K562 (cell line): ENCODE measurements at regions not wholly inside any gene's neighbourhood (a gene's known extent, or its start where the extent isn't known, plus 50 kb on each side); places are given as distances from the start of the nearest gene placed in this dataset.

ENCODE experiments used
- ATAC-seq: fragments of 200-7000 bp; cut with Tn5 transposase; 3 replicates; pipeline ENCODE4 v1.9.1; 2020; ENCODE audit warnings: moderate library complexity
- BruUV-seq: library from RNA; stranded (reverse); fragments of 400-500 nt; replicated peaks from 2 replicates; lab custom pipeline; 2021; lab: Mats Ljungman, UMichigan
- CTCF ChIA-PET: fragments of 300-600 bp; formaldehyde crosslinking; extraction: SDS; loops from one replicate; lab custom pipeline; 2021; ENCODE audit warnings: low intra/inter-chr PET ratio; lab: Yijun Ruan, JAX
- POLR2A ChIA-PET: fragments of 300-600, 350-650 bp; sonication (Branson Sonifier 250); formaldehyde crosslinking; extraction: SDS; loops from one replicate; lab custom pipeline; 2021; ENCODE audit warnings: antibody characterized with exemption, inconsistent platforms; lab: Yijun Ruan, JAX
- DNase-seq, 4 experiments: peaks; one replicate each; pipeline versions ENCODE4 v3.0.0 to v3.0.0-alpha.2; 2011 to 2018; ENCODE audit warnings: low spot score in 3 of 4, mixed read lengths in 3 of 4; ENCODE audit errors: extremely low read depth in 1 of 4
- FAIRE-seq: peaks from 2 replicates; lab custom pipeline; 2011; peaks lifted over from hg19 to GRCh38; lab: Jason Lieb, UNC
- H2AFZ ChIP-seq: 2 replicates; pipeline ENCODE4 v1.6.0; 2011; ENCODE audit warnings: low read depth, low read length, control low read depth, inconsistent platforms
- H3K27ac ChIP-seq: fragments of 200-600 bp; 3 replicates; pipeline ENCODE4 v1.8.0; 2011; ENCODE audit warnings: low read depth, mild to moderate bottlenecking, control low read depth, inconsistent platforms, low read length, moderate library complexity, mixed read lengths; ENCODE audit errors: extremely low read depth
- H3K27me3 ChIP-seq, 2 experiments: fragments of 300-600 bp in 1 of 2; 2 replicates in 1 of 2; 3 replicates in 1 of 2; pipeline versions ENCODE4 v1.6.0 to v1.8.0; 2011; ENCODE audit warnings: inconsistent platforms in 2 of 2, low read length in 2 of 2, mild to moderate bottlenecking in 1 of 2, mixed read lengths in 1 of 2, moderate library complexity in 1 of 2; ENCODE audit not compliant: control insufficient read depth in 2 of 2, insufficient read depth in 2 of 2
- H3K36me3 ChIP-seq: fragments of 300-600 bp; 3 replicates; pipeline ENCODE4 v1.8.0; 2011; ENCODE audit warnings: mild to moderate bottlenecking, low read length, inconsistent platforms; ENCODE audit not compliant: control insufficient read depth, insufficient read depth
- H3K4me1 ChIP-seq, 2 experiments: fragments of 200-600 bp in 1 of 2; replicated peaks in 1 of 2; 2 replicates in 1 of 2; 3 replicates in 1 of 2; pipeline versions ENCODE4 v1.5.1 to v1.8.0; 2011; ENCODE audit warnings: inconsistent platforms in 2 of 2, low read length in 2 of 2, mild to moderate bottlenecking in 1 of 2, mixed read lengths in 1 of 2, moderate library complexity in 1 of 2; ENCODE audit not compliant: control insufficient read depth in 2 of 2, insufficient read depth in 2 of 2
- H3K4me2 ChIP-seq: 2 replicates; pipeline ENCODE4 v1.6.1; 2011; ENCODE audit warnings: low read length, control low read depth, inconsistent platforms, mixed read lengths; ENCODE audit not compliant: insufficient read depth
- H3K4me3 ChIP-seq: fragments of 200-600 bp; sonication (generic), shearing (Covaris generic); 2 replicates; pipeline ENCODE4 v1.5.1; 2016; ENCODE audit warnings: control low read depth, inconsistent platforms
- H3K79me2 ChIP-seq: fragments of 200-600 bp; 3 replicates; pipeline ENCODE4 v1.8.0; 2011; ENCODE audit warnings: low read length, inconsistent platforms; ENCODE audit not compliant: control insufficient read depth, insufficient read depth
- H3K9ac ChIP-seq, 2 experiments: 2 replicates each; pipeline versions ENCODE4 v1.6.0 to v1.6.1; 2011; ENCODE audit warnings: low read depth in 2 of 2, low read length in 2 of 2, control low read depth in 1 of 2, inconsistent platforms in 1 of 2, mild to moderate bottlenecking in 1 of 2, mixed read lengths in 1 of 2; ENCODE audit not compliant: insufficient read depth in 1 of 2
- H3K9me1 ChIP-seq: one replicate; pipeline ENCODE4 v1.6.0; 2011; ENCODE audit warnings: inconsistent platforms, mild to moderate bottlenecking, low read length, moderate library complexity; ENCODE audit not compliant: control insufficient read depth, insufficient read depth
- H3K9me3 ChIP-seq: replicated peaks from 2 replicates; pipeline ENCODE4 v1.5.1; 2011; ENCODE audit warnings: low read depth, low read length, inconsistent platforms; ENCODE audit not compliant: control insufficient read depth, insufficient read depth
- H4K20me1 ChIP-seq: replicated peaks from 2 replicates; pipeline ENCODE4 v1.6.1; 2011; ENCODE audit warnings: low read length, inconsistent platforms, mixed read lengths; ENCODE audit not compliant: control insufficient read depth, insufficient read depth
- MTA3 ChIP-seq: fragments of 450-650 bp; formaldehyde crosslinking; IDR thresholded peaks from 2 replicates; pipeline ENCODE4 v1.6.1; 2017; ENCODE audit warnings: mild to moderate bottlenecking, borderline replicate concordance
- PTTG1 ChIP-seq: fragments of 450-650 bp; IDR thresholded peaks from 2 replicates; pipeline ENCODE4 v1.6.1; 2016; ENCODE audit warnings: low read depth, mild to moderate bottlenecking, missing genetic modification characterization, missing compliant biosample characterization
- RBM17 ChIP-seq: fragments of 200-400 bp; formaldehyde crosslinking; IDR thresholded peaks from 2 replicates; pipeline ENCODE4 v1.6.1; 2017; ENCODE audit warnings: low read depth, mild to moderate bottlenecking, low read length, borderline replicate concordance
- SMARCB1 ChIP-seq: IDR thresholded peaks from 2 replicates; pipeline ENCODE4 v1.6.1; 2011; ENCODE audit warnings: improper control_type of control experiment, low read depth; ENCODE audit not compliant: insufficient read length
- TAF1 ChIP-seq: IDR thresholded peaks from 2 replicates; pipeline ENCODE4 v1.6.1; 2011; ENCODE audit warnings: mild to moderate bottlenecking, low read length, moderate library complexity; ENCODE audit not compliant: insufficient read depth, control insufficient read depth, severe bottlenecking; ENCODE audit errors: extremely low read depth
- TAL1 ChIP-seq: fragments of 450-650 bp; IDR thresholded peaks from 2 replicates; pipeline ENCODE4 v1.6.1; 2016; ENCODE audit warnings: mild to moderate bottlenecking
- TFAM ChIP-seq: fragments of 250-450 bp; sonication (Bioruptor Pico); conservative IDR thresholded peaks from 2 replicates; pipeline ENCODE4 v1.5.0; 2021; ENCODE audit warnings: mild to moderate bottlenecking, moderate library complexity
- ZFP30 ChIP-seq: fragments of 250-450 bp; sonication (Bioruptor Pico); IDR thresholded peaks from 2 replicates; pipeline ENCODE4 v1.8.0; 2022; ENCODE audit warnings: moderate library complexity, mild to moderate bottlenecking, inconsistent platforms, borderline replicate concordance
- ZNF431 ChIP-seq: sonication (generic); formaldehyde crosslinking; IDR thresholded peaks from 2 replicates; pipeline ENCODE4 v1.8.0; 2022; ENCODE audit warnings: mild to moderate bottlenecking, missing genetic modification reagents
- ZNF583 ChIP-seq: fragments of 250-450 bp; sonication (Bioruptor Pico); IDR thresholded peaks from 2 replicates; pipeline ENCODE4 v1.4.0; 2020
- WGBS: fragments of 100-300 bp; shearing (Covaris generic); methylation state at CpG from one replicate; pipeline ENCODE4 v1.1.6; 2016; ENCODE audit warnings: low coverage, mixed read lengths; ENCODE audit not compliant: insufficient coverage; ENCODE audit errors: missing lambda C conversion rate; 5-methylcytosine and 5-hydroxymethylcytosine counted together
- in situ Hi-C: fragments of 300-500 bp; cut with MboI; formaldehyde crosslinking; loops from 4 replicates; pipeline ENCODE4 v1.15.0; 2018; ENCODE audit warnings: inconsistent platforms, mixed read lengths
- intact Hi-C: fragments of 100-400 bp; cut with micrococcal nuclease; formaldehyde crosslinking; loops from 2 replicates; pipeline ENCODE4 v1.14.2; 2022
- TF ChIP-seq, protein P1 (sequence below): fragments of 250-450 bp; sonication (Bioruptor Pico); IDR thresholded peaks from 2 replicates; pipeline ENCODE4 v1.8.0; 2022; ENCODE audit warnings: moderate library complexity, mild to moderate bottlenecking, inconsistent platforms
- TF ChIP-seq, protein P2 (sequence below): fragments of 250-450 bp; sonication (Bioruptor Pico); IDR thresholded peaks from 2 replicates; pipeline ENCODE4 v1.4.0; 2020; ENCODE audit warnings: mild to moderate bottlenecking, moderate library complexity
- TF ChIP-seq, protein P3 (sequence below), 2 experiments: fragments of 450-650 bp in 1 of 2; sonication (generic) in 1 of 2; formaldehyde crosslinking in 1 of 2; IDR thresholded peaks in 1 of 2; conservative IDR thresholded peaks in 1 of 2; 2 replicates each; pipeline versions ENCODE4 v1.6.1 to v1.8.1; 2016 to 2023; ENCODE audit warnings: mild to moderate bottlenecking in 2 of 2, moderate library complexity in 2 of 2, inconsistent platforms in 1 of 2, missing genetic modification reagents in 1 of 2
- TF ChIP-seq, protein P4 (sequence below): IDR thresholded peaks from 2 replicates; pipeline ENCODE4 v1.6.1; 2014; ENCODE audit warnings: antibody characterized with exemption

DNA sequence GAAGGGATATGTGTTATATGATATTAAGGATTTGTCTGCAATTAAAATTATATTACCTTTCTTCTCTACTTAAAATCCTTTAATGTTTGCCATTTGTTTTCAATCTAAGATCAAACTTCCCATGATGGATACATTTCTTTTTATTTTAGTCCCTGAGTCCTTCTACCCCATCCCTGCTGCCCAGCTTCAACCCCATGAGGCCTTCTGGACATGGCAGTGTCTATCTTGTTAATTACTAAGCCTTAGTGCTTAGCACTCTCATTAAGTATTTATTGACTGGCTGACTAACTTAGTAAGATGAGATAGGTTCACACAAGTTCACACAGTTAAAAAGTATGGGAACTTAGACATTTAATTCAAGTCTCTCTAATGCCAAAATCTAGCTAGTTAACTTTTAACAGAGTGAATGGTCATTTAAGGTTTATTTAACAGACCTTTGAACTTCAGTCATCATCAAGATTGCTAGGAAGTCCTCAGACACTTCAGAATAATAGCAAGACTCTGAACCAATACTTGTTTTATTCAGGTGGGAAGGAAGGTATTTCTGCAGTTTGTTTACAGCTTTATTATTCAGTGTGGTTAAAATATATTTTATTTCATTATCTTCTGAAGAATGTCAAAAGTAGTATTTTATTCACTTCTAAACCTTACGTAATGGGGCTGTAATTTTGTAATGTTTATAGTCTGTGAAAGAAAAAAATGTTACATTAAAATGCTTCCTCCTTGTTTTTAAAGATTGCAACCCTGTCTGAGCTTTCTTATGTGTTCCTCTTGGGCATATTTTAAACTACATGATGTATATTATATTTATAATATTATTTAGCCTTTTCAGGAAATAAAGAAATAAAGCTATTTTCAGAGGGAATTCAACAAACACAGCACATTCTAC lies 848.9 kb downstream of the REEP3 start:
- no peak overlapping the region for H3K9ac ChIP-seq
- H3K4me1 ChIP-seq: no peaks in the 10 kb centered on the region
- WGBS: 0% methylated on average over 1 of the region's 1 CpG
- no peak for ATAC-seq
- H3K4me2 ChIP-seq: no peak overlapping the region
- no peak overlapping the region for H2AFZ ChIP-seq
- POLR2A ChIA-PET: no interaction called here
- no peaks in the 10 kb centered on the region for H3K9me1 ChIP-seq
- H4K20me1 ChIP-seq: no peaks in the 10 kb centered on the region
- no peaks in the 10 kb centered on the region for H3K79me2 ChIP-seq
- CTCF ChIA-PET: no interaction called here
- intact Hi-C loops (no loop called here), in situ Hi-C loops (no loop called here)
- DNase-seq: no peak
- no peak overlapping the region for H3K4me3 ChIP-seq
- no peaks in the 10 kb centered on the region for H3K9me3 ChIP-seq
- H3K27ac ChIP-seq: no peak overlapping the region
- no peaks in the 10 kb centered on the region for H3K27me3 ChIP-seq
- no TSS peak for BruUV-seq
- FAIRE-seq: no peak
- H3K36me3 ChIP-seq: no peaks in the 10 kb centered on the region
- no peak for TF ChIP-seq ZFP30
- no peak for TF ChIP-seq ZNF583 (CRISPR knock-in tag)
- no peak for TF ChIP-seq PTTG1 (tag)
- TF ChIP-seq TAL1: no peak
- TF ChIP-seq, protein P1, sequence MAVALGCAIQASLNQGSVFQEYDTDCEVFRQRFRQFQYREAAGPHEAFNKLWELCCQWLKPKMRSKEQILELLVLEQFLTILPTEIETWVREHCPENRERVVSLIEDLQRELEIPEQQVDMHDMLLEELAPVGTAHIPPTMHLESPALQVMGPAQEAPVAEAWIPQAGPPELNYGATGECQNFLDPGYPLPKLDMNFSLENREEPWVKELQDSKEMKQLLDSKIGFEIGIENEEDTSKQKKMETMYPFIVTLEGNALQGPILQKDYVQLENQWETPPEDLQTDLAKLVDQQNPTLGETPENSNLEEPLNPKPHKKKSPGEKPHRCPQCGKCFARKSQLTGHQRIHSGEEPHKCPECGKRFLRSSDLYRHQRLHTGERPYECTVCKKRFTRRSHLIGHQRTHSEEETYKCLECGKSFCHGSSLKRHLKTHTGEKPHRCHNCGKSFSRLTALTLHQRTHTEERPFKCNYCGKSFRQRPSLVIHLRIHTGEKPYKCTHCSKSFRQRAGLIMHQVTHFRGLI (CRISPR knock-in tag): no peak
- no peak for TF ChIP-seq ZNF431
- TF ChIP-seq, protein P2, sequence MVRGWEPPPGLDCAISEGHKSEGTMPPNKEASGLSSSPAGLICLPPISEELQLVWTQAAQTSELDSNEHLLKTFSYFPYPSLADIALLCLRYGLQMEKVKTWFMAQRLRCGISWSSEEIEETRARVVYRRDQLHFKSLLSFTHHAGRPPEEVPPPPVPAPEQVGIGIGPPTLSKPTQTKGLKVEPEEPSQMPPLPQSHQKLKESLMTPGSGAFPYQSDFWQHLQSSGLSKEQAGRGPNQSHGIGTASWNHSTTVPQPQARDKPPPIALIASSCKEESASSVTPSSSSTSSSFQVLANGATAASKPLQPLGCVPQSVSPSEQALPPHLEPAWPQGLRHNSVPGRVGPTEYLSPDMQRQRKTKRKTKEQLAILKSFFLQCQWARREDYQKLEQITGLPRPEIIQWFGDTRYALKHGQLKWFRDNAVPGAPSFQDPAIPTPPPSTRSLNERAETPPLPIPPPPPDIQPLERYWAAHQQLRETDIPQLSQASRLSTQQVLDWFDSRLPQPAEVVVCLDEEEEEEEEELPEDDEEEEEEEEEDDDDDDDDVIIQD (CRISPR knock-in tag): no peak
- no peak for TF ChIP-seq RBM17
- TF ChIP-seq TFAM (CRISPR knock-in tag): no peak
- no peak for TF ChIP-seq MTA3
- TF ChIP-seq TAF1: no peak
- TF ChIP-seq, protein P3, sequence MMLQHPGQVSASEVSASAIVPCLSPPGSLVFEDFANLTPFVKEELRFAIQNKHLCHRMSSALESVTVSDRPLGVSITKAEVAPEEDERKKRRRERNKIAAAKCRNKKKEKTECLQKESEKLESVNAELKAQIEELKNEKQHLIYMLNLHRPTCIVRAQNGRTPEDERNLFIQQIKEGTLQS (IDR thresholded peaks at IDR 0.05): no peak
- TF ChIP-seq, protein P3 (CRISPR knock-in tag; conservative IDR thresholded peaks at IDR 0.05): no peak
- TF ChIP-seq, protein P4, sequence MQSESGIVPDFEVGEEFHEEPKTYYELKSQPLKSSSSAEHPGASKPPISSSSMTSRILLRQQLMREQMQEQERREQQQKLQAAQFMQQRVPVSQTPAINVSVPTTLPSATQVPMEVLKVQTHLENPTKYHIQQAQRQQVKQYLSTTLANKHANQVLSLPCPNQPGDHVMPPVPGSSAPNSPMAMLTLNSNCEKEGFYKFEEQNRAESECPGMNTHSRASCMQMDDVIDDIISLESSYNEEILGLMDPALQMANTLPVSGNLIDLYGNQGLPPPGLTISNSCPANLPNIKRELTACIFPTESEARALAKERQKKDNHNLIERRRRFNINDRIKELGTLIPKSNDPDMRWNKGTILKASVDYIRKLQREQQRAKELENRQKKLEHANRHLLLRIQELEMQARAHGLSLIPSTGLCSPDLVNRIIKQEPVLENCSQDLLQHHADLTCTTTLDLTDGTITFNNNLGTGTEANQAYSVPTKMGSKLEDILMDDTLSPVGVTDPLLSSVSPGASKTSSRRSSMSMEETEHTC: no peak
- no peak for TF ChIP-seq SMARCB1
